ENCODE measurements at regions not wholly inside any gene's neighbourhood (a gene's known extent, or its start where the extent isn't known, plus 50 kb on each side); places are given as distances from the start of the nearest gene placed in this dataset.

DNA sequence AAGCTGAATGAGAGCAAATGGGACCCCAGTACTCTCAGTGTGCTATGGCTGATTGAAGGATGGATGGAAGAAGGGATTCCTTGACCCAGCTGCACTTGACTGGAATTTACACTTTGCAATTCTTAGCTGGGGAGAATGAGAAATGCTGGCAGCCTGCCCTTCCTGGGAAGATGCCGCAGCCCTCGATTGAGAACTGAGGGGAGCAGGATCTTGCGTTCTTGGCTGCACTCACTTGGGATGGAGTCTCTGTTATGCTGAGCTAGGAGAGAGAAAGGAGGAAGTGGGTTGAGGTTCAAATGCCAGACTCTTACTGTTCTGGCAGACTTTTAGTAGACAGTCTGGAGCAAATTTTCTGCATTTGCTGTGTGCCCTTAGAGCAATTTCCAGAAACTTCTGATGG, 221.2 kb downstream of the FNDC1 start:
- in situ Hi-C loops (cut with MboI; ENCODE audit: low pct_unique_long_range_greater_than_20kb, low sequenced_read_pairs) = no loop called here

DNA sequence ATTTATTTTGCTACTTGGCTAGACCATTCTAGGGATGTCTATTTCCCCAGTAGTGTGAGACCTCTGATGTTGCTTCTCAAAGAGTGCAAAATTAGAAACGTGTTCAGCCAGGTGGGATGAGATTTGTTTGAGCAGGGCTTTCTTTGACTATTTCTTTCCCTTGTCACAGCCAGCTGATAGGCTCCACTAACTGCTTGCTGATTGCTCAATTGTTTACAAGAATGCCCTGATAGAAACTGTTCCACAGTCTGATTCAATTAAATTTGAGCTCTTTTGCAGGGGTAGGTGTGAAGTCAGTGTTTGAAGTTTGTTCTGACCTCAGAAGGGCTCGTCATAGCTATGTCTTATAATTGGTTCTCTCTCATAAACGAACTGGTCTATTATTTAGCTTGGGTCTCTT, 220.5 kb downstream of the FNDC1 start:
- in situ Hi-C loops (cut with MboI; ENCODE audit: low pct_unique_long_range_greater_than_20kb, low sequenced_read_pairs) = no loop called here

More for the DNA sequence above, 221.2 kb downstream of the FNDC1 start:
- no peak for DNase-seq

DNA sequence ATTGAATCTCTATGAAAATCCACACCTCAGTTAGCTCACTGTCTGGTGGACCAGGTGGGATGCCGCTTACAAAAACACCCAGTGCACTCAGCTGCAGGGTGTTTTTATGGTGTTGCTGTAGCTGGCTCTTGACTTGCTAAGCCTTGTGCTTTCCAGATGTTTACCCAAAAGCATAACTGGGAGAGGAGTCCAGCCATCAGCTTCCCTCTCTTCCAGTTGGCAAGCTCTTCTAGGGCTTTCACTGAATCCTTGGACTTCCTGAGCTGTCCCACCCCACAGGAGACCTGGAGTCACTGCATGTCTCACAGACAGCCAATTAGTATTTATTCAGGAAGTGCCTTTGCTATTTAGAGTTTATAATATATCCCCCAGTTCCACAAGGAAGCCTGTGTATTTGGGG, 210.9 kb downstream of the FNDC1 start:
- in situ Hi-C loops (cut with MboI; ENCODE audit: low pct_unique_long_range_greater_than_20kb, low sequenced_read_pairs) = no loop called here
- no peak for DNase-seq

More for the DNA sequence above, 220.5 kb downstream of the FNDC1 start:
- no peak for DNase-seq

DNA sequence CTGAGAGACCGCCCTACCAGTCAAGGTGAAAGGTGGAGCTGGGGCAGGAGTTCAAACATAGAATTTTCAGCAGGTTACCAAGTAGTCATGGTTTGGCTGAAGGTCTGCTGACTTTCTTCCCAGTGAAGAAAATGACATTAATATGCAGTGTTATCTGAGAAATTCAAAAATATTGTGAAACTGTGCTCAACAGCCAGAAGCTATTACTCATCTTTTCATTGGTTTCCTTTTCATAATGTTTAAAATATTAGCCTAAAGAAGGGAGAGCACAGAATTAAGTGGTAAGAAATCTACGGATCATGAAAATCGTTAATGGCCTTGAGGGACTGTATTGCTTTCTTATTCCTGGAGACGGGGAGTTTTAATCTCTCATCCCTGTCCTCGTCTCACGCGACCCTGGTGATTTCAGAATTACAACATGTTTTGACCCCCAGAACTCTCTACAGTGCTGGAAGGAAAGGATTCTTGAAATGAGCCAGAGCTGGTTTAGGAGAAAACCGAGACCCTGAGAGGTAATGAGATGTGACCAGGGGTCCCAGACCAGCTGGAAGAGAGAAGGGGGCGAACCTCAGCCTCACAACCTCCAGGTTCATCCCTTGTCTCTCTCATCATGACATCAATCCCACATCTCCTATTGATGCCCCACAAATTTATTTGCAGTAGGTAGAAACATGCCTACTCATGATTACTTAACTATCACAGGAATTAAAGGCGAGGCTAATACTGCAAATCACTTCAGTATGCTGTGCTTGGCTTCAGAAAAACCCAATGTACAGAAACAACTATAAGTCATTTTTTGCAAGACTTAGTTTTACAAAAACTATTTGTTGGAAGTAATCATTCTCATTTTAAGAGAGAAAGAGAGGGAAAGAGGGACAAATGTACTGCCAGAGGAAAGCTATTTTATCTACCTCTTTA, 209.5 kb downstream of the FNDC1 start:
- no peak for DNase-seq
- in situ Hi-C loops (cut with MboI; ENCODE audit: low pct_unique_long_range_greater_than_20kb, low sequenced_read_pairs) = no loop called here

DNA sequence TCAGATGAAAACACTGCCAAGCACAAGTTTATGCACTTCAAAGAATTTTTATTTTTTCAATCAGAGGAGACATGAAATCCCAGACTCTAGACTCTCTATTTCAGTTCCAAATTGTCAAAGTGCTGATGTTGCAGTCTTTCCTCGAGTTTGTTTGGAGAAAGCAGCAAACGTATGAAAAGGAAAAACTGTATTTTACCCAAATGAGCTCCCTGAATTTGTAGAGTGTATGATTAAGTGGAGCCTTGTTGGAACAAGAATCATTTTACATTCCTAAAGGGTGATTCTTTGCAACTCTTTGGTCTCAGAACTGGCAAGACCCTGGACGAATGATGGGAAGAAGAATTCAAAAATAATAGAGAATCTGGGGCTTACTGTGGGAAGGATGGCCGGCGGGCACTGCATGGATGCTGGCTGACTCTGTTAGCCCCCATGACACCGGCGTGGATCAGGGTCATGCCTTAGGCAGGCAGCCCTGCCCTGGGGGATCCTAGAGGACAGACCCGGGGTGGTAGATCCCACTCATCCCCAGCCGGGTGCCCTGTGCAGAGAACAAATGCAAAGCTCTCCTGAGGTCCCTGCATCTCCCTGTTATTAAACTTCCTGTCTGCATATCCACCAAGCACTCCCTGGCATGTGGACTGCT, 207.4 kb downstream of the FNDC1 start:
- no peak for DNase-seq
- in situ Hi-C loops (cut with MboI; ENCODE audit: low pct_unique_long_range_greater_than_20kb, low sequenced_read_pairs) = no loop called here

DNA sequence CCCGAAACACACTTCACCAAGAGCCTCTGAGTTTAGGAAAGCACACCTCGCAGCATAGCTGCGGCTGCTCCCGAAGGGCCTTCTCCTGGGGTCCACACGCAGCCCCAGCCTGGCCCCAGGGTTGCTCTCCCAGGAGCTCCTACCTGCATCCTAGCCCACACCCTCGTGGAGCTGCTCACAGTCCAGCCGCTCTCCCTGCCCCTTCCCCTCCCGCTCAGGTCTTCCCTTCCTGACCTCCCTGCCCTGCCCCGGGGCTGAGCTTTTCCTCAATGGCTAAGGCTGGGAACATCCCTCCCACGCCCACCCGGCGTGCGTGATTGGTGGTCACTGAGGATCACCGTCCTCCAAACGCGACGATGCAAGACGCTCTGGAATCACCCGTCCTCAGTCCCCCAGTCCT, 205.8 kb downstream of the FNDC1 start:
- DNase-seq = no peak
- in situ Hi-C loops (cut with MboI; ENCODE audit: low pct_unique_long_range_greater_than_20kb, low sequenced_read_pairs) = no loop called here

DNA sequence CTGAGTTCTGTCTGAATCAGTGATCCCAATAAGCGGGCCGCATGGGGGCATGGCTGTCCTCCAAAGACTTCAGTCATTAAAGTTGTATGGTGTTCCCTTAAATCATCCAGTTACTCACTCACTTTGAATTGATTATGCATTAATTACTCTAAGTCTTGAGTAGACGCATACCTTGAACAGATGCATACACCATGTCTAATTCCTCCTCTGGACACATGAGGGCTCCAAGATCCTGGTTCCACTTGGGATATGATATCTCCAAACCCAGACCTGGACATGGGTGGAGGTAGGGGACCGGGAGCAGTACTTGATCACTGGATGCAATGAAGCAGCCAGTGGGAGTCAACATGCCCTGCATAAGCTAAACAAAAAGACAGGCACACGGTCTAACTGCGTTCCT, 204.5 kb downstream of the FNDC1 start:
- in situ Hi-C loops (cut with MboI; ENCODE audit: low pct_unique_long_range_greater_than_20kb, low sequenced_read_pairs) = no loop called here
- DNase-seq = no peak

DNA sequence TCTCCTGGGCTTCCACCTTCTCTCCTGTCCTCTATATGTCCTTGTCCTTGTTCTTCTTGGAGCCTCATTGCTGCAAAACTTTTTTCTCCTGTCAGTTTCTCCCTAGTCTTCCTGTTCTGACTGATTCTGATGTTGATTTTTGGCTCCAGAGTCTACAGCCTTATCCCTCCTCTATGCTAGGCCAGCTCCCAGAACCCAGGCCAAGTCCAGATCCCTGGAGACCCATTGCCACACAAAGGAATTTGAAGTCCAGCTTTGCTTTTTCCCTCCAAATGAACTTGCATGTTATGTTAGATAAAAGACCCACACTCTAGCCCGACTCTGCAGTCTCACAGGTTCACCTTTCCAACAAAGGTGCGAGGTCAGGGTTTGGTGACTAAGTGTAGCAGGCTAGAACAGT, 203.1 kb downstream of the FNDC1 start:
- in situ Hi-C loops (cut with MboI; ENCODE audit: low pct_unique_long_range_greater_than_20kb, low sequenced_read_pairs) = no loop called here
- no peak for DNase-seq

DNA sequence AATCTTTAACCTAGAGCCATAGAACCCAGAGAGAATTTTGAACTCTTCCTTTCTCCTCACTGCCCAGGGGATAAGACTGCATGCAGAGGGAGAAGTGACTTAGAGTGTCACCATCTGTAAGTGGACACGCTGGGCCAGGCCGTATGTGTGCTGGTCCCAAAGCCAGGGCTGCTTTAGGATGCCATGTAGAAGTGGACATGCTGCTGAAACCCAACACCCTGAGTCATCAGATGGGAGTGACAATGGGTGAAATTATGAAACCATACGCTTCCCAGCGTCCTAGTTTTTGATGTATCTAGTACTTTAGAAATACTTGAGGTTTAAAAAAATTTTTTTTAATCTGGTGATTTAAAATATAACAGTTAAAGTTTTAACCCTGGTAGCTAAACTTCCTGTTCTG, 191.1 kb downstream of the FNDC1 start:
- no peak for DNase-seq
- in situ Hi-C loops (cut with MboI; ENCODE audit: low pct_unique_long_range_greater_than_20kb, low sequenced_read_pairs) = no loop called here

DNA sequence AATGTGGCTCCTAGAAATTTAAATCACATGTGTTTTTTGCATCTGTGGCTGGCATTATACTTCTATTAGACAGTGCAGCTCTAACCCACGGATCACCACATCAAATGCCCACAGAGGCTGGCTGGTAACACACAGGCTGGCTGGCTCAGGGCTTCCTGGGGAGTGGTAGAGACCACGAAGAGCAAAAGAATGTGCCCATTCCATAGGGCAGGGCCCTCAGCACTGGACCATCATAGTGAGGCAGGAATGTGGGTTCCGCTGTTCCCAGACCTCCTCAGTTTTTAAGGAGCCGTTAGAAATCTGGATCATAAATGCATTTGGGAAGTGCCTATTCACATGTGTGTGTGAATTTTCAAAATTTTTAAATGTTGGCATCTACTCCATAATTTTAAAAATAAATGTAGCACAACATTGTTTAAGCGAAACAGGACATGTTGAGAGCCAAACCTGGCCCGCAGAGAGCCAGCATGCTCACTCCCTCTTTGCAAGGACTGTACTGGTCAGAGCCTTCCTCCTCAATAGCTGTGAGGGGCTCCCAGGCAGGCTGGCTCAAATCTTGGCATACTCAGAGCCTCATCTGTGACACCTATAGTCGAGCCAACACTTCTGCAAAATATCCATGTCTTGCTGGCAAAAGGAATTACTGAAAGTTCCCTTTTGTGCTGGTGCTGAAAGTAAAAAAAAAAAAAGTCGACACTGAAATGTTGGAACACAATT, 190.5 kb downstream of the FNDC1 start:
- DNase-seq = no peak
- in situ Hi-C loops (cut with MboI; ENCODE audit: low pct_unique_long_range_greater_than_20kb, low sequenced_read_pairs) = no loop called here

DNA sequence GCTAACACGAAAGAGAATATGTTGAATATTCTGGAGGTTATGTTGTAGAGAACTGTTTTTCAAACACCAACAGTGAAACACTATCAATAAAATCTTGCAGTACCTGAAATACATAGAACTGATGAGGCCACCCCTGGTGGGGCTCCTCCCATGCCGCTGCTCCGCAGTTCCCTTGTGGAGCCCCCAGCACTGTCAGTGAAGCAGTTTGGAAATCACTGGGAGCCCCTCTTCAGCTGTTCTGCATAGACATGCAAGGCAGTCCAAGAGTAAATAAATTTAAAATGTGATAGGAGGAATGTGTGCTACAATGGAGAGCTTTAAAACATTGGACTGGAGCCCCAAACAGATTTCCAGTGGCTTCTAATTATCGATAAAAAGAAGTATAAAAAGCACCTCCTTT, 189.4 kb downstream of the FNDC1 start:
- DNase-seq = no peak
- in situ Hi-C loops (cut with MboI; ENCODE audit: low pct_unique_long_range_greater_than_20kb, low sequenced_read_pairs) = no loop called here

DNA sequence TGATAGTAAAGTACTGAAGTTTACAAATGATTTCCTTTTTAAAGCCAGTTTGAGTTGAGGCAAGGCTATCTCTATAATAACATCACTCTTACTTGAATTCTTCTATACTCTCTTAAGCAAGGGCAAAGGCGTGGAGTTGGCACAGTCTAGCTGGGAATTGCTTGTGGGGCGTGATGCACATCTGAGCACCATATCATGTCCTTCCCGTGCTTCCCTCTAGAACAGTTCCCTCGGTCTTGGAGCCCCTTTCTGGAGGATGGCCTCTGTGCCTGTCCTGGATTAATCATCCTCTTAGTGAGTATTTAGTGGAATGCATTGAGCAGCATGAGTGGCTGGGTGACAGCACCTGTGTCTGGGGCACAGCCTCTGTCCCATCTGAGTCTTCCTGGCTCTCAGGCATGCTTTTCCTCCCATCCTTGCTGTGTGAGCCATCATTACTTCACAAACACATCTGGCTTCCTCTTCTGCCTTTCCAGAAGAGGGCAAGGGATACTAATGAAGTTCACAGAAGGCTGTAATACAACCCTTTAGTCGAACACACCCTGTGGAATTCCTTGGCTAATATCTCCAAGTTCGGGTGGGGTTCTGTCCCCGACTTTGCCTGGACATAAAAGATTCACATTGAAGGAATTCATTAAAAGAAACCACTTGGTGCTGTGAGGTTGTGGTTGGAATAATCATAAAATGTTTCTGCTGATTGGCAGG, 188.2 kb downstream of the FNDC1 start:
- no peak for DNase-seq
- in situ Hi-C loops (cut with MboI; ENCODE audit: low pct_unique_long_range_greater_than_20kb, low sequenced_read_pairs) = no loop called here

DNA sequence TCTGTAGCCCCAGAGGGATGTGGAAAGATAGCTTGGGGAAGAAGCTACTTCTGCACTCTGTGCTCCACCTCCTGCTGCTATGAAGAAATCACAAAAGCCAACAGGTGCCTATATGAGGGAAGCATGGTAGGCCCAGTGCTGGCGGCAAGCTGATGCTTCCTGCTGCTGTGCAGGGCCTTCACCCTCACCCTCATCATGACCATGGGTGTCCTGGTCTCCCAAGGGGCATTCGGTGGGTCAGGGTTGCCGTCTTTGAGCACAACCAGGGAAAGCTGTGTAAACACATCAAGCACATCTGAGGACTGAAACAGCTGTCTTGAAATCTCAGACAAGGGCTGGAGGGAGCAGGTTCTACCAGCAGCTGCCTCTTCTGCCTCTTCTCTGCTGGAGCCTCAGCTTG, 184.0 kb downstream of the FNDC1 start:
- in situ Hi-C loops (cut with MboI; ENCODE audit: low pct_unique_long_range_greater_than_20kb, low sequenced_read_pairs) = no loop called here

DNA sequence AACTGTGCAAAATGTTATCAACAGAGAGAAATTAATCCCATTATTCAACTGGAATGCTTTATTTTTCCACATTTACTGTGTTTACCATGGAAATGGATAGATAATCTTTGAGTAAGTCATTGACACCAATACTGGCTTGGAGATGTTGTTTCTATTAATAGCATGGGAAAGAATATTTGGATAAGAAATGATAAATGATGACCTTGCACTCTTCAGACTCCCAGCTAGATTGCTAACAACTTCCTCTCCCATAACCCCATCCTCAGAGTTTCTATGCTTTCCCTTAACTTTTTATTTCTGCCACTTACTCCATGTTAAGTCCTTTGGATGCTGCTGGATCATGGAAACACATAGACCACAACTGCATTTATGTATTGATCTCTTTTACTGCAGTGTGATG, 182.5 kb downstream of the FNDC1 start:
- in situ Hi-C loops (cut with MboI; ENCODE audit: low pct_unique_long_range_greater_than_20kb, low sequenced_read_pairs) = no loop called here
- DNase-seq = no peak

More for the DNA sequence above, 184.0 kb downstream of the FNDC1 start:
- no peak for DNase-seq

DNA sequence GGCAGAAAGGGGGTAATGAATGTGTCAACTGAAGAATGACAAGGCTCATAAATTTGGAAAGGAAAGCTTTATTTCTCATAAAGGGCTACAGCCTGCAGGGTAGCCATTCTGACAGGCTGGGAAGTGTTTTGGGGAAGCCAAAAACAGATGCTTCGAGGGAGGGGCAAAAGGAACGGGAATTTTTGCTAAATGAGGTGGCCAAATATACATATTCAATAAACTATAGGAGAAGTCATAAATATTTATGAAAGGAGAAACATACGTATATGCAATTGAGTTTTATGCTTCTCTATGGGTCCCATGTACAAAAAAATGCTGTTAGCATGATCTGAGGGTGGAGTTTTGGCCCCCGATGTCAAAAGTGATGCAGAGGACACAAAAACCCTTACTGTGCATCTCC, 180.7 kb downstream of the FNDC1 start:
- in situ Hi-C loops (cut with MboI; ENCODE audit: low pct_unique_long_range_greater_than_20kb, low sequenced_read_pairs) = no loop called here
- no peak for DNase-seq

DNA sequence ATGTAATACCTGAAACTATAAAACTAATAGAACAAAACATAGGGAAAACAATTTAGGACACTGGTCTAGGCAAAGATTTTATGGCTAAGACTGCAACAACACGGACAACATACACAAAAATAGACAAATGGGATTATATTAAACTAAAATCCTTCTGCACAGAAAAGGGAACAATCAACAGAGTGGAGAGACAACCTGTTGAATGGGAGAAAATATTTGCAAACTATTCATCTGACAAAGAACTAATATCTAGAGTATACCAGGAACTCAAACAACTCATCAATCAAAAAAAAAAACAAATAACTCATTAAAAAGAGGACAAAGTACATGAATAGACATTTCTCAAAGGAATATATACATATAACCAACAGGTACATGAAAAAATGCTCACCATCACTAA, 174.5 kb downstream of the FNDC1 start:
- in situ Hi-C loops (cut with MboI; ENCODE audit: low pct_unique_long_range_greater_than_20kb, low sequenced_read_pairs) = no loop called here
- no peak for DNase-seq

DNA sequence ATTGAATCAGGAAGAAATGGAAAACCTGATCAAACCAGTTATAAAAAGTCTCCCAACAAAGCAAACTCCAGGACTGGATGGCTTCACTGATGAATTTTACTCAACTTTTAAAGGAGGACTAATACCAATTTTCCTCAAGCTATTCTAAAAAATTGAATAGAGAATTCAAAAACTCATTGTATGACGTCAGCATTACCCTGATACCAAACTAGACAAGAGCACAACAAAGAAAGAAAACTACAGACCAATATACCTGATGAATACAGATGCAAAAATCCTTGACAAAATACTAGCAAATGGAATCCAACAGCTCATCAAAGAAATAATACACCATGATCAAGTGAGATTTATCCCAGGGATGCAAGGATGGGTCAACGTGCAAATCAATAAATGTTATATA, 172.9 kb downstream of the FNDC1 start:
- in situ Hi-C loops (cut with MboI; ENCODE audit: low pct_unique_long_range_greater_than_20kb, low sequenced_read_pairs) = no loop called here
- DNase-seq = no peak

DNA sequence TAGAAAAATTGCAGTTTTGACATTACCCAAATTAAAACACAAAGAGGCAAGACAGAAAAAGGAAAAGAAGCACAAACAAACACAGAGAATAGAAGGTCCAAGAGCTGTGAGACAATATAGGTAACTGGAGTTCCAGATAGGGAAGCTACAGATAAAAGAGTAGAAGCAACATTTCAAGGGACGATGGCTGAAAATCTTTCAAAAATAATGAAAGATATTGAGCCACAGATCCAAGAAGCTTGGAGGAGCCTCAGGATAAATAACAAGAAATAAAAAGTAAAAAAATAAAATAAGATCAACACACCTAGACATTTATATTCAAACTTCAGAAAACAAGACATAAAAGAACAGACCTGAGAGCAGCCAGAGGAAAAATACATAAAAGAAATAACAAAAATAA, 164.9 kb downstream of the FNDC1 start:
- DNase-seq = no peak
- in situ Hi-C loops (cut with MboI; ENCODE audit: low pct_unique_long_range_greater_than_20kb, low sequenced_read_pairs) = no loop called here

DNA sequence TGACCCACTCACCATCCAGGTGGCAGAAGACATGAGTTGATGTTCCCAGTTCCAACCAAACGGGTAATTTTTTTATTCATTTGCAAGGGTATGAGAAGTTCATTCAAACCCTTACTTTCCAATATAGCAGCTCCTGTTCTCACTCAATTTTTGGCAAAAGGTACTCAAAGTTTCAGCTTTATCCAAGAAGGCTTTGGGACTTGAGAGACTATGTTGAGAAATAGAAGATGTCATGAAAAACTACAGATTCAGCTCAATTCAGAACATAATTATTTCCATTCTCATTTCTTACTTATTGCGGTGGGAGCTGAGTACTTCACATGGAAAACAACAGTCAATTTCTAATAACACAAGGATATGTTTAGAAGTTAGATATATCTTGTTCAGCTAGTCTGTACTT, 162.3 kb downstream of the FNDC1 start:
- DNase-seq = no peak
- in situ Hi-C loops (cut with MboI; ENCODE audit: low pct_unique_long_range_greater_than_20kb, low sequenced_read_pairs) = no loop called here

DNA sequence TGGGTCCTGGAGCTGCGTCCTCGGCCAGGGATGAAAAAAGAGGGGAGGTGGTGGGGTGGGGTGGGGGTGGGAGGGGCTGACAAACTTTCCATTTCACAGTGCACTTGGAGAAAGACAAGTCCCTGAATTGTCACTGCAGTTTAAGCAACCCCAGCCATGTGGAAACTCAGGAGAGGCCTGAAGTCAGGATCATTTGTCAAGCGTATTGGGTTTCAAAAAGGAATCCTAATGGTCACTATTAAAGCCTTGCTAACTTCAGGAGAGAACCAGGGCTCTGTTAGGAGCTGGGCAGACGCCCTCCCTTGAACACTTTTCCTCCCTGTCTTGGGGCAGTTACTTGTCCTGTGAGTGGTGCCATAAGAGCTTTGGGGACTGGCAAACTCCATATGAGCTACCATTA, 159.9 kb downstream of the FNDC1 start:
- in situ Hi-C loops (cut with MboI; ENCODE audit: low pct_unique_long_range_greater_than_20kb, low sequenced_read_pairs) = no loop called here
- DNase-seq = no peak

All from KBM-7 (cell line).